WTC11 (cell line): ENCODE measurements at regions not wholly inside any gene's neighbourhood (a gene's known extent, or its start where the extent isn't known, plus 50 kb on each side); places are given as distances from the start of the nearest gene placed in this dataset.

Source experiments
- ATAC-seq: fragments of 200-7000 bp; cut with Tn5 transposase; 2 replicates; pipeline ENCODE4 v1.10.0; 2021; ENCODE audit warnings: mild to moderate bottlenecking, moderate library complexity
- CTCF ChIA-PET: fragments of 300-600 bp; sonication (Branson Sonifier 250); formaldehyde crosslinking; loops from one replicate; lab custom pipeline; 2021; ENCODE audit warnings: antibody characterized with exemption; lab: Charles Lee
- POLR2A ChIA-PET: fragments of 350-600 bp; sonication (Branson Sonifier 250); formaldehyde crosslinking; loops from one replicate; lab custom pipeline; 2021; ENCODE audit warnings: antibody characterized with exemption; lab: Charles Lee
- DNase-seq: peaks from one replicate; pipeline ENCODE4 v3.0.0; 2021; ENCODE audit warnings: low spot score
- H3K27ac Mint-ChIP-seq: 2 replicates; pipeline ENCODE4 v1.8.0; 2021; ENCODE audit warnings: mixed read lengths
- H3K27me3 Mint-ChIP-seq: 2 replicates; pipeline ENCODE4 v1.8.0; 2021; ENCODE audit warnings: low read depth, mild to moderate bottlenecking, moderate library complexity, mixed read lengths
- H3K36me3 Mint-ChIP-seq: 2 replicates; pipeline ENCODE4 v1.8.0; 2021; ENCODE audit warnings: mixed read lengths
- H3K4me1 Mint-ChIP-seq: 2 replicates; pipeline ENCODE4 v1.8.0; 2022; ENCODE audit warnings: mixed read lengths
- H3K4me3 Mint-ChIP-seq: 2 replicates; pipeline ENCODE4 v1.8.0; 2021; ENCODE audit warnings: mild to moderate bottlenecking, moderate library complexity, mixed read lengths
- H3K9me3 Mint-ChIP-seq: 2 replicates; pipeline ENCODE4 v1.8.0; 2021; ENCODE audit warnings: mixed read lengths
- CREM ChIP-seq: sonication (generic); formaldehyde crosslinking; IDR thresholded peaks from 2 replicates; pipeline ENCODE4 v1.8.1; 2022; ENCODE audit warnings: mild to moderate bottlenecking, missing genetic modification reagents, moderate library complexity
- ESRRA ChIP-seq: sonication (generic); formaldehyde crosslinking; IDR thresholded peaks from 2 replicates; pipeline ENCODE4 v1.8.1; 2022; ENCODE audit warnings: mild to moderate bottlenecking, missing genetic modification reagents, borderline replicate concordance
- FOXK1 ChIP-seq: sonication (generic); formaldehyde crosslinking; IDR thresholded peaks from 2 replicates; pipeline ENCODE4 v1.8.0; 2022; ENCODE audit warnings: mild to moderate bottlenecking, moderate library complexity, missing genetic modification reagents
- FOXP1 ChIP-seq: sonication (generic); formaldehyde crosslinking; IDR thresholded peaks from 2 replicates; pipeline ENCODE4 v1.8.0; 2022; ENCODE audit warnings: missing genetic modification reagents, mild to moderate bottlenecking, moderate library complexity, borderline replicate concordance
- GRHL2 ChIP-seq: fragments of 250-450 bp; sonication (Bioruptor Pico); IDR thresholded peaks from 2 replicates; pipeline ENCODE4 v1.8.0; 2022; ENCODE audit warnings: mild to moderate bottlenecking, moderate library complexity; ENCODE audit not compliant: insufficient replicate concordance, severe bottlenecking
- JAZF1 ChIP-seq: fragments of 250-450 bp; sonication (Bioruptor Pico); IDR thresholded peaks from 2 replicates; pipeline ENCODE4 v1.9.0; 2021; ENCODE audit warnings: moderate library complexity, mild to moderate bottlenecking, inconsistent platforms
- NFATC4 ChIP-seq: fragments of 250-450 bp; sonication (Bioruptor Pico); IDR thresholded peaks from 2 replicates; pipeline ENCODE4 v1.9.0; 2021; ENCODE audit warnings: mild to moderate bottlenecking
- SP1 ChIP-seq: sonication (generic); formaldehyde crosslinking; conservative IDR thresholded peaks from 2 replicates; pipeline ENCODE4 v1.8.1; 2022; ENCODE audit warnings: missing genetic modification reagents
- TCF7 ChIP-seq: sonication (generic); formaldehyde crosslinking; IDR thresholded peaks from 2 replicates; pipeline ENCODE4 v1.8.0; 2022; ENCODE audit warnings: mild to moderate bottlenecking, low read depth, missing genetic modification reagents, moderate library complexity
- TP53 ChIP-seq: sonication (generic); formaldehyde crosslinking; IDR thresholded peaks from 2 replicates; pipeline ENCODE4 v1.8.1; 2023; ENCODE audit warnings: mild to moderate bottlenecking, missing genetic modification reagents
- ZNF219 ChIP-seq: sonication (generic); formaldehyde crosslinking; IDR thresholded peaks from 2 replicates; pipeline ENCODE4 v1.8.0; 2023; ENCODE audit warnings: missing genetic modification reagents, mild to moderate bottlenecking, borderline replicate concordance
- ZNF263 ChIP-seq: sonication (generic); formaldehyde crosslinking; IDR thresholded peaks from 2 replicates; pipeline ENCODE4 v1.8.1; 2022; ENCODE audit warnings: low read depth, mild to moderate bottlenecking, moderate library complexity, missing genetic modification reagents
- ZNF317 ChIP-seq: sonication (generic); formaldehyde crosslinking; IDR thresholded peaks from 2 replicates; pipeline ENCODE4 v1.8.1; 2023; ENCODE audit warnings: low read depth, mild to moderate bottlenecking, moderate library complexity, missing genetic modification reagents, borderline replicate concordance
- TF ChIP-seq, protein P1 (sequence below): fragments of 250-450 bp; sonication (Bioruptor Pico); IDR thresholded peaks from 2 replicates; pipeline ENCODE4 v1.9.0; 2021; ENCODE audit warnings: mild to moderate bottlenecking
- TF ChIP-seq, protein P2 (sequence below): sonication (generic); formaldehyde crosslinking; IDR thresholded peaks from 2 replicates; pipeline ENCODE4 v1.8.0; 2022; ENCODE audit warnings: mild to moderate bottlenecking, missing genetic modification reagents
- TF ChIP-seq, protein P3 (sequence below): sonication (generic); formaldehyde crosslinking; IDR thresholded peaks from 2 replicates; pipeline ENCODE4 v1.8.1; 2023; ENCODE audit warnings: mild to moderate bottlenecking, missing genetic modification reagents, moderate library complexity
- TF ChIP-seq, protein P4 (sequence below): fragments of 250-450 bp; sonication (Bioruptor Pico); IDR thresholded peaks from 2 replicates; pipeline ENCODE4 v2.1.2; 2022; ENCODE audit warnings: mild to moderate bottlenecking, moderate library complexity
- TF ChIP-seq, protein P5 (sequence below): sonication (generic); formaldehyde crosslinking; IDR thresholded peaks from 2 replicates; pipeline ENCODE4 v1.8.0; 2022; ENCODE audit warnings: mild to moderate bottlenecking, missing genetic modification reagents
- TF ChIP-seq, protein P6 (sequence below): sonication (generic); formaldehyde crosslinking; IDR thresholded peaks from 2 replicates; pipeline ENCODE4 v1.8.1; 2022; ENCODE audit warnings: mild to moderate bottlenecking, missing genetic modification reagents, moderate library complexity, borderline replicate concordance
- TF ChIP-seq, protein P7 (sequence below): fragments of 250-450 bp; sonication (Bioruptor Pico); IDR thresholded peaks from 2 replicates; pipeline ENCODE4 v1.8.0; 2021; ENCODE audit warnings: mild to moderate bottlenecking

DNA sequence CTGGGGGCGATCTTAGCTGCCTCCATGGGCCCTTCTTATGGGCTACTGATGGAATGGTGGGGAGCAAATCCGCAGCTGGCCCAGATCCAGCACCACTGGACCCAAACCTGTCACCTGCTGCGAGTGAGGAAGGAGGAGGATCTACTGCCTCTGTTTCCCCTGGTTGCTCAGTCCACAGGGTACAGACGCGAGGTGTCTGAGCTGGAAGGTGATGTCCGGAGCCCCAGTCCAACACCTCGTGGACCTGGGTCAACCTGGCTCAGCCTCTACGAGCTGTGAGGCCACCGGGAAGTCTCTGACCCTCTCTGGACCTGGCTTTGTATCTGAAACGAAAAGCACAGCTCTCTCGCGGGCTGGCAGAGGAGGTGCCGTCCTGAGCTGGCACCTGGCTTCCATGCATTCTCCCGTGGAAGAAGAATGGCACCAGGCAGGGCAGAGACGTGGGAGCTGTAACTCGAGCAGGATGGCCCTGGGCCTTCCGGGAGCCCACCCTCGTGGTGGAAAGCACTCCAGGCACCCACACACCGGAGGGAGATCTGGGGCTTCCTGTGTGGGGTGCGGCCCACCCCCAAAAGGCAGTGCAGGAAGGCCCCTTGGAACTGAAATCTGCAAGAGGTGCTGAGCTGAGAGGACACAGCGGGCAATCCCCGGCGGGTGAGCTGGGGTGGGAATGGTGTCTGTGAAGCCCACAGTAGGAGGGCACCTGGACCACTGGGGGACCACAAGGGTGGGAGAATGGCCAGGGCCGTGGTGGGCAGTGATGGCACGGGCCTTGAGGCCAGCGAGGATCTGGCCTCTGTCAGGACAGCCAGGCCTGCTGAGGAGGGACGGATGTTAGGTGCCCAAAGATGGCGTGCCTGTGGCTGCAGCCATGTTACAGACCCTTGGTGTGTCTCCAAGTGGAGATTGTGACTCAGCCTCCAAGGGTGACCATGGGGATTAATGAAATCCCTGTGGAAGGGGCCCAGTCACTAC is 133.4 kb downstream of the OLFM1 start:
- Mint-ChIP-seq H3K27me3 (no peaks in the 10 kb centered on the region), H3K9me3 (no peaks in the 10 kb centered on the region), H3K27ac (no peak overlapping the region), H3K4me1 (peaks cover 59% of the 10 kb centered on the region), H3K4me3 (no peak overlapping the region), H3K36me3 (no peaks in the 10 kb centered on the region)
- DNase-seq (peak; percentile 7), ATAC-seq (no peak)
- TF ChIP-seq ZNF219 (CRISPR knock-in tag) (no peak), GRHL2 (no peak), CREM (no peak), ESRRA (no peak), SP1 (CRISPR knock-in tag) (no peak), TP53 (CRISPR knock-in tag) (no peak), ZNF317 (no peak)
- TF ChIP-seq, protein P1, sequence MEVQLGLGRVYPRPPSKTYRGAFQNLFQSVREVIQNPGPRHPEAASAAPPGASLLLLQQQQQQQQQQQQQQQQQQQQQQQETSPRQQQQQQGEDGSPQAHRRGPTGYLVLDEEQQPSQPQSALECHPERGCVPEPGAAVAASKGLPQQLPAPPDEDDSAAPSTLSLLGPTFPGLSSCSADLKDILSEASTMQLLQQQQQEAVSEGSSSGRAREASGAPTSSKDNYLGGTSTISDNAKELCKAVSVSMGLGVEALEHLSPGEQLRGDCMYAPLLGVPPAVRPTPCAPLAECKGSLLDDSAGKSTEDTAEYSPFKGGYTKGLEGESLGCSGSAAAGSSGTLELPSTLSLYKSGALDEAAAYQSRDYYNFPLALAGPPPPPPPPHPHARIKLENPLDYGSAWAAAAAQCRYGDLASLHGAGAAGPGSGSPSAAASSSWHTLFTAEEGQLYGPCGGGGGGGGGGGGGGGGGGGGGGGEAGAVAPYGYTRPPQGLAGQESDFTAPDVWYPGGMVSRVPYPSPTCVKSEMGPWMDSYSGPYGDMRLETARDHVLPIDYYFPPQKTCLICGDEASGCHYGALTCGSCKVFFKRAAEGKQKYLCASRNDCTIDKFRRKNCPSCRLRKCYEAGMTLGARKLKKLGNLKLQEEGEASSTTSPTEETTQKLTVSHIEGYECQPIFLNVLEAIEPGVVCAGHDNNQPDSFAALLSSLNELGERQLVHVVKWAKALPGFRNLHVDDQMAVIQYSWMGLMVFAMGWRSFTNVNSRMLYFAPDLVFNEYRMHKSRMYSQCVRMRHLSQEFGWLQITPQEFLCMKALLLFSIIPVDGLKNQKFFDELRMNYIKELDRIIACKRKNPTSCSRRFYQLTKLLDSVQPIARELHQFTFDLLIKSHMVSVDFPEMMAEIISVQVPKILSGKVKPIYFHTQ (CRISPR knock-in tag) = no peak
- TF ChIP-seq, protein P2, sequence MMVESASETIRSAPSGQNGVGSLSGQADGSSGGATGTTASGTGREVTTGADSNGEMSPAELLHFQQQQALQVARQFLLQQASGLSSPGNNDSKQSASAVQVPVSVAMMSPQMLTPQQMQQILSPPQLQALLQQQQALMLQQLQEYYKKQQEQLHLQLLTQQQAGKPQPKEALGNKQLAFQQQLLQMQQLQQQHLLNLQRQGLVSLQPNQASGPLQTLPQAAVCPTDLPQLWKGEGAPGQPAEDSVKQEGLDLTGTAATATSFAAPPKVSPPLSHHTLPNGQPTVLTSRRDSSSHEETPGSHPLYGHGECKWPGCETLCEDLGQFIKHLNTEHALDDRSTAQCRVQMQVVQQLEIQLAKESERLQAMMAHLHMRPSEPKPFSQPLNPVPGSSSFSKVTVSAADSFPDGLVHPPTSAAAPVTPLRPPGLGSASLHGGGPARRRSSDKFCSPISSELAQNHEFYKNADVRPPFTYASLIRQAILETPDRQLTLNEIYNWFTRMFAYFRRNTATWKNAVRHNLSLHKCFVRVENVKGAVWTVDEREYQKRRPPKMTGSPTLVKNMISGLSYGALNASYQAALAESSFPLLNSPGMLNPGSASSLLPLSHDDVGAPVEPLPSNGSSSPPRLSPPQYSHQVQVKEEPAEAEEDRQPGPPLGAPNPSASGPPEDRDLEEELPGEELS (CRISPR knock-in tag) = no peak
- TF ChIP-seq, protein P3, sequence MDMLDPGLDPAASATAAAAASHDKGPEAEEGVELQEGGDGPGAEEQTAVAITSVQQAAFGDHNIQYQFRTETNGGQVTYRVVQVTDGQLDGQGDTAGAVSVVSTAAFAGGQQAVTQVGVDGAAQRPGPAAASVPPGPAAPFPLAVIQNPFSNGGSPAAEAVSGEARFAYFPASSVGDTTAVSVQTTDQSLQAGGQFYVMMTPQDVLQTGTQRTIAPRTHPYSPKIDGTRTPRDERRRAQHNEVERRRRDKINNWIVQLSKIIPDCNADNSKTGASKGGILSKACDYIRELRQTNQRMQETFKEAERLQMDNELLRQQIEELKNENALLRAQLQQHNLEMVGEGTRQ (CRISPR knock-in tag) = no peak
- CTCF ChIA-PET = interaction anchor here (1.0 to 1.4 kb wide), 3 partner anchors 8 to 134 kb away, joined by 3 to 6 read pairs (median 3); no protein-coding TSS in a partner anchor
- POLR2A ChIA-PET = interaction anchor here (0.8 kb wide), 1 partner anchor 122 kb away, joined by 3 read pairs; no protein-coding TSS in a partner anchor

DNA sequence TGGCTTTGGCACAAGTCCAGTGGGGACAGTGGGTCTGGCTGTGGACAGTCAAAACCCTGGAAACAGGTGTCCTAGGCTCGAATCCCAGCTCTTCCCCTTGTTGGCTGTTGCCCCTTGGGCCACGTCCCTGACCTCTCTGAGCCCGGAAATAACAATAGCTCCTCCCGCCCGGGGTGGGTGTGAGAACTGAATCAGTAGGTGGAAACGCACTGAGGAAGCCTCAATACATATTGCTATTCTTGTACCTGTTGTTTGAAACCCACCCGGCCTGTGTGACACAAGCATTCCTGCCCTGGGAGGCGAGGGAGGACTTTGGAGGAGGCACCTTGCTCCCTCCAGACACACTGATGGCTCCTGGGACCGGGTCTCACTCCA is 134.1 kb downstream of the OLFM1 start:
- Mint-ChIP-seq H3K27me3 (no peaks in the 10 kb centered on the region), H3K36me3 (no peaks in the 10 kb centered on the region), H3K4me3 (no peak overlapping the region), H3K4me1 (peaks cover 57% of the 10 kb centered on the region), H3K27ac (no peak overlapping the region), H3K9me3 (no peaks in the 10 kb centered on the region)
- no peak for ATAC-seq
- DNase-seq = no peak
- CTCF ChIA-PET = interaction anchor here (0.6 to 1.4 kb wide), 3 partner anchors 9 to 135 kb away, joined by 3 to 7 read pairs (median 6); no protein-coding TSS in a partner anchor
- POLR2A ChIA-PET = interaction anchor here (0.8 kb wide), 1 partner anchor 122 kb away, joined by 3 read pairs; no protein-coding TSS in a partner anchor
- no peak for TF ChIP-seq FOXP1 (CRISPR knock-in tag)
- TF ChIP-seq, protein P4, sequence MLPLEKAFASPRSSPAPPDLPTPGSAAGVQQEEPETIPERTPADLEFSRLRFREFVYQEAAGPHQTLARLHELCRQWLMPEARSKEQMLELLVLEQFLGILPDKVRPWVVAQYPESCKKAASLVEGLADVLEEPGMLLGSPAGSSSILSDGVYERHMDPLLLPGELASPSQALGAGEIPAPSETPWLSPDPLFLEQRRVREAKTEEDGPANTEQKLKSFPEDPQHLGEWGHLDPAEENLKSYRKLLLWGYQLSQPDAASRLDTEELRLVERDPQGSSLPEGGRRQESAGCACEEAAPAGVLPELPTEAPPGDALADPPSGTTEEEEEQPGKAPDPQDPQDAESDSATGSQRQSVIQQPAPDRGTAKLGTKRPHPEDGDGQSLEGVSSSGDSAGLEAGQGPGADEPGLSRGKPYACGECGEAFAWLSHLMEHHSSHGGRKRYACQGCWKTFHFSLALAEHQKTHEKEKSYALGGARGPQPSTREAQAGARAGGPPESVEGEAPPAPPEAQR (CRISPR knock-in tag) = no peak
- TF ChIP-seq ZNF263 (CRISPR knock-in tag) = no peak
- TF ChIP-seq JAZF1 (CRISPR knock-in tag) = no peak
- TF ChIP-seq, protein P5, sequence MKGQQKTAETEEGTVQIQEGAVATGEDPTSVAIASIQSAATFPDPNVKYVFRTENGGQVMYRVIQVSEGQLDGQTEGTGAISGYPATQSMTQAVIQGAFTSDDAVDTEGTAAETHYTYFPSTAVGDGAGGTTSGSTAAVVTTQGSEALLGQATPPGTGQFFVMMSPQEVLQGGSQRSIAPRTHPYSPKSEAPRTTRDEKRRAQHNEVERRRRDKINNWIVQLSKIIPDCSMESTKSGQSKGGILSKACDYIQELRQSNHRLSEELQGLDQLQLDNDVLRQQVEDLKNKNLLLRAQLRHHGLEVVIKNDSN (CRISPR knock-in tag) = no peak
- TF ChIP-seq, protein P6, sequence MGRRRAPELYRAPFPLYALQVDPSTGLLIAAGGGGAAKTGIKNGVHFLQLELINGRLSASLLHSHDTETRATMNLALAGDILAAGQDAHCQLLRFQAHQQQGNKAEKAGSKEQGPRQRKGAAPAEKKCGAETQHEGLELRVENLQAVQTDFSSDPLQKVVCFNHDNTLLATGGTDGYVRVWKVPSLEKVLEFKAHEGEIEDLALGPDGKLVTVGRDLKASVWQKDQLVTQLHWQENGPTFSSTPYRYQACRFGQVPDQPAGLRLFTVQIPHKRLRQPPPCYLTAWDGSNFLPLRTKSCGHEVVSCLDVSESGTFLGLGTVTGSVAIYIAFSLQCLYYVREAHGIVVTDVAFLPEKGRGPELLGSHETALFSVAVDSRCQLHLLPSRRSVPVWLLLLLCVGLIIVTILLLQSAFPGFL = no peak
- TF ChIP-seq NFATC4 (CRISPR knock-in tag) = no peak
- TF ChIP-seq FOXK1 (CRISPR knock-in tag) = no peak
- no peak for TF ChIP-seq ESRRA
- TF ChIP-seq TCF7 (CRISPR knock-in tag) = no peak
- TF ChIP-seq, protein P7, sequence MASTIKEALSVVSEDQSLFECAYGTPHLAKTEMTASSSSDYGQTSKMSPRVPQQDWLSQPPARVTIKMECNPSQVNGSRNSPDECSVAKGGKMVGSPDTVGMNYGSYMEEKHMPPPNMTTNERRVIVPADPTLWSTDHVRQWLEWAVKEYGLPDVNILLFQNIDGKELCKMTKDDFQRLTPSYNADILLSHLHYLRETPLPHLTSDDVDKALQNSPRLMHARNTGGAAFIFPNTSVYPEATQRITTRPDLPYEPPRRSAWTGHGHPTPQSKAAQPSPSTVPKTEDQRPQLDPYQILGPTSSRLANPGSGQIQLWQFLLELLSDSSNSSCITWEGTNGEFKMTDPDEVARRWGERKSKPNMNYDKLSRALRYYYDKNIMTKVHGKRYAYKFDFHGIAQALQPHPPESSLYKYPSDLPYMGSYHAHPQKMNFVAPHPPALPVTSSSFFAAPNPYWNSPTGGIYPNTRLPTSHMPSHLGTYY (CRISPR knock-in tag) = no peak
